Suppressor macrophage treated with lipopolysaccharide for 1 hour (primary cell): ENCODE measurements at regions not wholly inside any gene's neighbourhood (a gene's known extent, or its start where the extent isn't known, plus 50 kb on each side); places are given as distances from the start of the nearest gene placed in this dataset.
"Not testable (repeated sequence)": the region's sequence is repeated elsewhere in the genome, so short reads cannot be mapped to it uniquely, and the experiment has no call there.

Experiments
- DNase-seq, 3 donors: peaks; one replicate each; pipeline ENCODE4 v3.0.0-alpha.2; 2020 to 2022

- no peak for DNase-seq
Observed at GRCh38 chr2:212766921-212767320, 228.3 kb upstream of the ERBB4 start.

- DNase-seq = no peak
Observed at GRCh38 chr2:212752730-212753351, 214.2 kb upstream of the ERBB4 start.

- DNase-seq = no peak
Observed at GRCh38 chr2:212745359-212745758, 206.8 kb upstream of the ERBB4 start.

GRCh38 chr2:212737392-212738172, 199.0 kb upstream of the ERBB4 start:
- DNase-seq = no peak

GRCh38 chr2:212736385-212736726, 197.8 kb upstream of the ERBB4 start:
- DNase-seq = no peak

- no peak for DNase-seq
Observed at GRCh38 chr2:212733273-212733672, 194.7 kb upstream of the ERBB4 start.

GRCh38 chr2:212732860-212733259, 194.3 kb upstream of the ERBB4 start:
- DNase-seq = no peak

GRCh38 chr2:212730994-212731393, 192.4 kb upstream of the ERBB4 start:
- DNase-seq = no peak

GRCh38 chr2:212728717-212729116, 190.1 kb upstream of the ERBB4 start:
- no peak for DNase-seq

- DNase-seq = no peak
Observed at GRCh38 chr2:212727751-212728150, 189.1 kb upstream of the ERBB4 start.

- no peak for DNase-seq
Observed at GRCh38 chr2:212726403-212726802, 187.8 kb upstream of the ERBB4 start.

GRCh38 chr2:212725180-212725579, 186.6 kb upstream of the ERBB4 start:
- no peak for DNase-seq

- no peak for DNase-seq
Observed at GRCh38 chr2:212723226-212723625, 184.6 kb upstream of the ERBB4 start.

- DNase-seq = no peak
Observed at GRCh38 chr2:212722046-212722445, 183.4 kb upstream of the ERBB4 start.

GRCh38 chr2:212721026-212721451, 182.4 kb upstream of the ERBB4 start:
- no peak for DNase-seq

- DNase-seq = not testable (repeated sequence)
Observed at GRCh38 chr2:212715411-212715810, 176.8 kb upstream of the ERBB4 start.

- DNase-seq = no peak
Observed at GRCh38 chr2:212713681-212714080, 175.1 kb upstream of the ERBB4 start.

GRCh38 chr2:212712991-212713390, 174.4 kb upstream of the ERBB4 start:
- DNase-seq = no peak

- DNase-seq = no peak
Observed at GRCh38 chr2:212712466-212712865, 173.9 kb upstream of the ERBB4 start.

- no peak for DNase-seq
Observed at GRCh38 chr2:212711856-212712255, 173.3 kb upstream of the ERBB4 start.

GRCh38 chr2:212709280-212709679, 170.7 kb upstream of the ERBB4 start:
- DNase-seq = no peak

- DNase-seq = no peak
Observed at GRCh38 chr2:212708355-212708754, 169.8 kb upstream of the ERBB4 start.

GRCh38 chr2:212695426-212695825, 156.8 kb upstream of the ERBB4 start:
- no peak for DNase-seq

GRCh38 chr2:212694398-212694797, 155.8 kb upstream of the ERBB4 start:
- DNase-seq = no peak

GRCh38 chr2:212692466-212692865, 153.9 kb upstream of the ERBB4 start:
- no peak for DNase-seq
